Osteocyte (in vitro differentiated cells): ENCODE measurements at regions not wholly inside any gene's neighbourhood (a gene's known extent, or its start where the extent isn't known, plus 50 kb on each side); places are given as distances from the start of the nearest gene placed in this dataset.

Experiments used
- DNase-seq: peaks from one replicate; pipeline ENCODE4 v3.0.0; 2021; ENCODE audit warnings: mixed read lengths; ENCODE audit not compliant: unreplicated experiment; ENCODE audit errors: extremely low spot score
- H3K27ac Mint-ChIP-seq: one replicate; pipeline ENCODE4 v1.8.0; 2021; ENCODE audit warnings: mild to moderate bottlenecking, mixed read lengths; ENCODE audit not compliant: unreplicated experiment
- H3K27me3 Mint-ChIP-seq: one replicate; pipeline ENCODE4 v1.8.0; 2021; ENCODE audit warnings: mixed read lengths; ENCODE audit not compliant: unreplicated experiment
- H3K36me3 Mint-ChIP-seq: one replicate; pipeline ENCODE4 v1.8.0; 2021; ENCODE audit warnings: mixed read lengths; ENCODE audit not compliant: unreplicated experiment
- H3K4me1 Mint-ChIP-seq: one replicate; pipeline ENCODE4 v1.8.0; 2021; ENCODE audit warnings: mixed read lengths; ENCODE audit not compliant: unreplicated experiment
- H3K4me3 Mint-ChIP-seq: one replicate; pipeline ENCODE4 v1.8.0; 2021; ENCODE audit warnings: mild to moderate bottlenecking, moderate library complexity, mixed read lengths; ENCODE audit not compliant: unreplicated experiment
- H3K9me3 Mint-ChIP-seq: one replicate; pipeline ENCODE4 v1.8.0; 2021; ENCODE audit warnings: mixed read lengths; ENCODE audit not compliant: unreplicated experiment
- CTCF ChIP-seq: fragments of 200-600 bp; sonication (generic); IDR thresholded peaks from 2 replicates; pipeline ENCODE4 v1.5.0; 2021; ENCODE audit warnings: antibody characterized with exemption, mild to moderate bottlenecking, moderate library complexity

- DNase-seq = no peak
- Mint-ChIP-seq H3K36me3 (peaks cover 10% of the 10 kb centered on the region), H3K4me1 (no peaks in the 10 kb centered on the region), H3K9me3 (peaks cover 27% of the 10 kb centered on the region), H3K27me3 (no peaks in the 10 kb centered on the region), H3K4me3 (no peak overlapping the region), H3K27ac (no peak overlapping the region)
- TF ChIP-seq CTCF = no peak
These were observed 289.9 kb upstream of the RBMS1 start for GRCh38 chr2:160783474-160783873.

GRCh38 chr2:160784034-160784433 is 290.4 kb upstream of the RBMS1 start:
- no peak for TF ChIP-seq CTCF
- no peak for DNase-seq
- H3K27me3 Mint-ChIP-seq = no peaks in the 10 kb centered on the region
- no peak overlapping the region for H3K4me3 Mint-ChIP-seq
- peaks cover 23% of the 10 kb centered on the region for H3K9me3 Mint-ChIP-seq
- no peak overlapping the region for H3K27ac Mint-ChIP-seq
- peaks cover 1% of the 10 kb centered on the region for H3K4me1 Mint-ChIP-seq
- H3K36me3 Mint-ChIP-seq = peaks cover 9% of the 10 kb centered on the region

GRCh38 chr2:160790738-160791137 is 297.1 kb upstream of the RBMS1 start:
- no peak overlapping the region for H3K4me3 Mint-ChIP-seq
- no peaks in the 10 kb centered on the region for H3K36me3 Mint-ChIP-seq
- DNase-seq = no peak
- peaks cover 22% of the 10 kb centered on the region for H3K4me1 Mint-ChIP-seq
- H3K27me3 Mint-ChIP-seq = no peaks in the 10 kb centered on the region
- TF ChIP-seq CTCF = no peak
- H3K27ac Mint-ChIP-seq = no peak overlapping the region
- H3K9me3 Mint-ChIP-seq = peaks cover 3% of the 10 kb centered on the region

- peaks cover 22% of the 10 kb centered on the region for H3K4me1 Mint-ChIP-seq
- TF ChIP-seq CTCF = no peak
- no peak for DNase-seq
- no peaks in the 10 kb centered on the region for H3K27me3 Mint-ChIP-seq
- no peak overlapping the region for H3K27ac Mint-ChIP-seq
- no peak overlapping the region for H3K4me3 Mint-ChIP-seq
- H3K36me3 Mint-ChIP-seq = no peaks in the 10 kb centered on the region
- no peaks in the 10 kb centered on the region for H3K9me3 Mint-ChIP-seq
These were observed 298.3 kb upstream of the RBMS1 start for GRCh38 chr2:160791884-160792283.

- no peak for DNase-seq
- peaks cover 2% of the 10 kb centered on the region for H3K36me3 Mint-ChIP-seq
- peaks cover 22% of the 10 kb centered on the region for H3K4me1 Mint-ChIP-seq
- no peak for TF ChIP-seq CTCF
- H3K27me3 Mint-ChIP-seq = no peaks in the 10 kb centered on the region
- H3K4me3 Mint-ChIP-seq = no peak overlapping the region
- no peak overlapping the region for H3K27ac Mint-ChIP-seq
- no peaks in the 10 kb centered on the region for H3K9me3 Mint-ChIP-seq
These were observed 299.2 kb upstream of the RBMS1 start for GRCh38 chr2:160792837-160793236.
